PFSK-1 (cell line): ENCODE measurements at regions not wholly inside any gene's neighbourhood (a gene's known extent, or its start where the extent isn't known, plus 50 kb on each side); places are given as distances from the start of the nearest gene placed in this dataset.

Experiments used
- FOXP2 ChIP-seq: optimal IDR thresholded peaks from 2 replicates; pipeline ENCODE3; 2011; ENCODE audit warnings: borderline replicate concordance, control low read depth, inconsistent platforms; ENCODE audit not compliant: insufficient read depth; ENCODE audit errors: extremely low read length, extremely low read depth
- TAF1 ChIP-seq: IDR thresholded peaks from 2 replicates; pipeline ENCODE4 v1.6.1; 2012; ENCODE audit warnings: low read length, control low read depth, borderline replicate concordance; ENCODE audit not compliant: insufficient read depth

DNA sequence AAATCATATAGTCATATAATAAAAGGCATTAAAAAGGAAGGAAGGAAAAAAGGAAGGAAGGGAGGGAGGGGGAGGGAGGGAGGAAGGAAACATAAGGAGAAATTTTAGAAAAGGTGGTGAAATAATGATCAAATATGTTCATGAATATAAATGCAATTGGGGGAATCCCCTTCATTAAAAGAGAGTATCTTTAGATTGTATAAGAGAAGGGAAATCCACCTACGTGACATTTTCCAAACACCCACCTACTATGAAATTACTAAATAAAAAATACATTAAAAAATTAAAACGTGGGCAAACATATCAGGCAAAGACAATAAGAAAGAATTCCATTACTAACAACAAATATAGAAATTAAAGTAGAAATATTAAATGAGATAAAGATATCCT, 203.4 kb upstream of the PARD3B start:
- no peak for TF ChIP-seq TAF1
- TF ChIP-seq FOXP2 = no peak
